ENCODE measurements at regions not wholly inside any gene's neighbourhood (a gene's known extent, or its start where the extent isn't known, plus 50 kb on each side); places are given as distances from the start of the nearest gene placed in this dataset.

- H3K4me3 ChIP-seq (ENCODE audit: low read length): no peak overlapping the region
- H3K36me3 ChIP-seq (ENCODE audit: control insufficient read depth in 2 of 3, insufficient read depth in 3 of 3, low read length in 3 of 3): no peaks in the 10 kb centered on the region
- peaks cover 5 to 43% (median 26%) of the 10 kb centered on the region in 5 donors for H3K27me3 Mint-ChIP-seq
- H3K4me3 Mint-ChIP-seq: no peak overlapping the region
- H3K27me3 ChIP-seq (ENCODE audit: control insufficient read depth in 2 of 2, insufficient read depth in 2 of 2, low read length in 2 of 2): no peaks in the 10 kb centered on the region
- DNase-seq (no peak), ATAC-seq (no peak)
- peaks cover 0 to 7% (median 0%) of the 10 kb centered on the region in 5 donors for H3K36me3 Mint-ChIP-seq
- CTCF ChIA-PET: no interaction called here
- intact Hi-C loops (cut with micrococcal nuclease): no loop called here
- peaks cover 0 to 9% (median 3%) of the 10 kb centered on the region in 11 donors for H3K9me3 Mint-ChIP-seq
- H3K27ac ChIP-seq (ENCODE audit: low read depth, low read length): no peak overlapping the region
- H3K4me1 Mint-ChIP-seq: no peaks in the 10 kb centered on the region
- POLR2A ChIA-PET: no interaction called here
- H3K27ac Mint-ChIP-seq: no peak overlapping the region
- H3K9me3 ChIP-seq (ENCODE audit: control insufficient read depth in 2 of 3, low read length in 3 of 3): no peaks in the 10 kb centered on the region
- no peaks in the 10 kb centered on the region for H3K4me1 ChIP-seq (ENCODE audit: control insufficient read depth in 2 of 2, insufficient read depth in 2 of 2, low read length in 2 of 2)
These were observed 60.7 kb upstream of the TSLP start for GRCh38 chr5:111010783-111011182.

- no peaks in the 10 kb centered on the region for H3K36me3 ChIP-seq (ENCODE audit: control insufficient read depth in 2 of 3, insufficient read depth in 3 of 3, low read length in 3 of 3)
- H3K4me1 ChIP-seq (ENCODE audit: control insufficient read depth in 2 of 2, insufficient read depth in 2 of 2, low read length in 2 of 2): no peaks in the 10 kb centered on the region
- Mint-ChIP-seq H3K9me3 (peaks cover 0 to 9% (median 3%) of the 10 kb centered on the region in 11 donors), H3K4me1 (no peaks in the 10 kb centered on the region), H3K27ac (no peak overlapping the region), H3K27me3 (peaks cover 5 to 46% (median 36%) of the 10 kb centered on the region in 5 donors), H3K36me3 (peaks cover 0 to 7% (median 0%) of the 10 kb centered on the region in 5 donors), H3K4me3 (no peak overlapping the region)
- intact Hi-C loops (cut with micrococcal nuclease): no loop called here
- ChIA-PET POLR2A (no interaction called here), CTCF (no interaction called here)
- no peaks in the 10 kb centered on the region for H3K9me3 ChIP-seq (ENCODE audit: control insufficient read depth in 2 of 3, low read length in 3 of 3)
- ATAC-seq (no peak), DNase-seq (no peak)
- no peak overlapping the region for H3K4me3 ChIP-seq (ENCODE audit: low read length)
- no peaks in the 10 kb centered on the region for H3K27me3 ChIP-seq (ENCODE audit: control insufficient read depth in 2 of 2, insufficient read depth in 2 of 2, low read length in 2 of 2)
- H3K27ac ChIP-seq (ENCODE audit: low read depth, low read length): no peak overlapping the region
These were observed 58.5 kb upstream of the TSLP start for GRCh38 chr5:111013011-111013410.

GRCh38 chr5:111016801-111017200, 54.7 kb upstream of the TSLP start:
- intact Hi-C loops (cut with micrococcal nuclease): no loop called here
- no peaks in the 10 kb centered on the region for H3K4me1 ChIP-seq (ENCODE audit: control insufficient read depth in 2 of 2, insufficient read depth in 2 of 2, low read length in 2 of 2)
- ATAC-seq: no peak
- no peaks in the 10 kb centered on the region for H3K9me3 ChIP-seq (ENCODE audit: control insufficient read depth in 2 of 3, low read length in 3 of 3)
- no peak overlapping the region for H3K4me3 Mint-ChIP-seq
- H3K36me3 Mint-ChIP-seq: no peaks in the 10 kb centered on the region
- H3K27me3 Mint-ChIP-seq: peaks cover 11 to 39% (median 32%) of the 10 kb centered on the region in 5 donors
- no peak for DNase-seq
- H3K9me3 Mint-ChIP-seq: peaks cover 0 to 2% (median 0%) of the 10 kb centered on the region in 11 donors
- no peaks in the 10 kb centered on the region for H3K4me1 Mint-ChIP-seq
- H3K27ac ChIP-seq (ENCODE audit: low read depth, low read length): no peak overlapping the region
- no peaks in the 10 kb centered on the region for H3K36me3 ChIP-seq (ENCODE audit: control insufficient read depth in 2 of 3, insufficient read depth in 3 of 3, low read length in 3 of 3)
- ChIA-PET CTCF (no interaction called here), POLR2A (no interaction called here)
- no peak overlapping the region for H3K4me3 ChIP-seq (ENCODE audit: low read length)
- no peak overlapping the region for H3K27ac Mint-ChIP-seq
- H3K27me3 ChIP-seq (ENCODE audit: control insufficient read depth in 2 of 2, insufficient read depth in 2 of 2, low read length in 2 of 2): no peaks in the 10 kb centered on the region

DNA sequence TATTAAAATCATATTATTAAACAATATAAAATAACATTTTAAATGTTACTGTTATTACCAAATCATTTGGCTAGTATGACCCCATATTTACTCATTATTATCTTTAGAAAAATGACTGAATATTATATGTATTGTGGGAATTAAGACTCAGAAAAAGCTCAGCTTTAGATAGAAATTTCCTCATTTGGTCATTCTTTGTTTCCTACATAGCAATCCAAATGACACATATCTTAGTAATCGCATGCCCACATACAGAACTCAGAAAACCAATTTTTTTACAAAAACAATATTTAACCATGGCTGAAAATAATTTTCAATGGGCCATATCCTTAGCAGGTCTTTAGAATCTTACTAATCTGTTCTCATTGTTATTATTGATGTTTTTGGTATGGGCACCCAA, 53.8 kb upstream of the TSLP start:
- Mint-ChIP-seq H3K9me3 (peaks cover 0 to 2% (median 0%) of the 10 kb centered on the region in 11 donors), H3K27me3 (peaks cover 9 to 36% (median 32%) of the 10 kb centered on the region in 5 donors), H3K4me3 (no peak overlapping the region), H3K4me1 (no peaks in the 10 kb centered on the region), H3K27ac (no peak overlapping the region), H3K36me3 (no peaks in the 10 kb centered on the region)
- no peak for DNase-seq
- CTCF ChIA-PET: no interaction called here
- Histone ChIP-seq H3K27ac (ENCODE audit: low read depth, low read length) (no peak overlapping the region), H3K27me3 (ENCODE audit: control insufficient read depth in 2 of 2, insufficient read depth in 2 of 2, low read length in 2 of 2) (no peaks in the 10 kb centered on the region), H3K4me3 (ENCODE audit: low read length) (no peak overlapping the region), H3K4me1 (ENCODE audit: control insufficient read depth in 2 of 2, insufficient read depth in 2 of 2, low read length in 2 of 2) (no peaks in the 10 kb centered on the region), H3K9me3 (ENCODE audit: control insufficient read depth in 2 of 3, low read length in 3 of 3) (no peaks in the 10 kb centered on the region), H3K36me3 (ENCODE audit: control insufficient read depth in 2 of 3, insufficient read depth in 3 of 3, low read length in 3 of 3) (no peaks in the 10 kb centered on the region)
- POLR2A ChIA-PET: no interaction called here
- intact Hi-C loops (cut with micrococcal nuclease): no loop called here
- ATAC-seq: no peak

Data from naive thymus-derived CD4-positive, alpha-beta T cell (primary cell).